IPS-18a (cell line): ENCODE measurements at regions not wholly inside any gene's neighbourhood (a gene's known extent, or its start where the extent isn't known, plus 50 kb on each side); places are given as distances from the start of the nearest gene placed in this dataset.

Source experiments
- H3K27ac ChIP-seq: one replicate; pipeline ENCODE4 v1.5.1; 2013; ENCODE audit warnings: low read length
- H3K27me3 ChIP-seq: one replicate; pipeline ENCODE4 v1.6.1; 2013; ENCODE audit warnings: mild to moderate bottlenecking, low read length; ENCODE audit not compliant: control insufficient read depth, insufficient read depth
- H3K36me3 ChIP-seq: one replicate; pipeline ENCODE4 v1.6.1; 2013; ENCODE audit warnings: low read depth, low read length; ENCODE audit not compliant: control insufficient read depth
- H3K4me1 ChIP-seq: one replicate; pipeline ENCODE4 v1.6.1; 2013; ENCODE audit warnings: low read depth, low read length; ENCODE audit not compliant: control insufficient read depth
- H3K4me3 ChIP-seq: one replicate; pipeline ENCODE4 v1.5.1; 2013; ENCODE audit warnings: low read length
- H3K9ac ChIP-seq: one replicate; pipeline ENCODE4 v1.6.1; 2013; ENCODE audit warnings: mild to moderate bottlenecking, low read length, moderate library complexity
- H3K9me3 ChIP-seq: one replicate; pipeline ENCODE4 v1.6.1; 2013; ENCODE audit warnings: low read depth, low read length; ENCODE audit not compliant: control insufficient read depth

DNA sequence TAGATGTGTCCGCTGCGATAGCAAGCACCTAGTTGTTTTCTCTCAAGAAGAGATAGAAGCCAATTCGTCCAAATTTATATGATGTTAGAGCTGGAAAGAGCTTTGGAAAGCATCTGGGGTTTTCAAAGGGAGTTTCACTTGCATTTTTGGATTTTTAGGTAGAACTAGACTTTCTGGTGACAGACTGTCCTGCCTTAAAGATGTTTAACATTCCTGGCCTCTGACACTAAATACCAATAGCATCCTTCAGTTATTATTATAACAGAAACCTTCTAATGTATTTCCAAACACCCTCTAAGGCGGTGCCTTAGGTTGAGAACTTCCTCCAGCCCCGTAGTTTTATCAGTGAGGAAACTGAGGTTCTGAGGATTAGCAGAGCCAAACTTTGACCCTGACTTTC, 305.3 kb downstream of the SATB1 start:
- Histone ChIP-seq H3K9me3 (no peaks in the 10 kb centered on the region), H3K27ac (no peak overlapping the region), H3K27me3 (no peaks in the 10 kb centered on the region), H3K4me3 (no peak overlapping the region), H3K36me3 (no peaks in the 10 kb centered on the region), H3K4me1 (no peaks in the 10 kb centered on the region), H3K9ac (no peak overlapping the region)

DNA sequence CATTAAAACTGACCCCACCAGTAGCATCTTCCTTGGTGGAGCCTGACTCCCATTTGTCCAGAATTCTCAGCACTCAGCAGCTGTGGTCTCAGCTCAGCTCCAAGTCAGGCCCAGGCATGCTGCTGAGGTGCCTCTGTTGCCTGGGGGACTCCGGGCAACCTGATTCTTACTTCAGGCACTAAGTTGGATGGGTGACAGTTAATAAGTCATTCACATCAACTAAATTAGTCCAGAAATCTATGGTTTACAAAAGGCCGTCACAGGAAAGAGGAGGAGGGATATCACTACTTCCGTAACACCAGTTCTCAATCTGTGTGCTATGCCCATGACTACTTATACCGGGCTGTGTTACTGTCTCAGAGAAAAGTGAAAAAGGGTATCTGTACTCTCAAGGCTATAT, 310.2 kb downstream of the SATB1 start:
- Histone ChIP-seq H3K9ac (no peak overlapping the region), H3K4me1 (no peaks in the 10 kb centered on the region), H3K27me3 (no peaks in the 10 kb centered on the region), H3K27ac (no peak overlapping the region), H3K4me3 (no peak overlapping the region), H3K36me3 (no peaks in the 10 kb centered on the region), H3K9me3 (no peaks in the 10 kb centered on the region)

DNA sequence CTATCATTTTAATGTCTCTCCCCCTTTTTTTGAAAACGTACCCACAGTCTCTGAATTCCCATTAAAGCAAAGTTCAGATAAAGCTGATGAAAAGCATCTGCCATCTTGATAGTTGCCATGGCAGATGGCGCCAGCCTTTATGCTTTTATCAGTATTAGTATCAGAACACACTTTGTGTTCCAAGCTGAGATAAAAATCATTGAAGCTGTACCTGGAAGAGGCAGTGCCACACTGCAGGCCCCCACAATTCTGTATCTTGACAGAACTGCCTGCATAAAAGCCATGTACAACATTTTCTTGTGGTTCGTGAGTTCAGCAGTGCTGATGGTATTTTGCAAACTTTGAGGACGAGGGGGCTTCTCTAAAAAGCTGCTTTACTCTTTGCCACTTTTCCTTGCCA, 311.7 kb downstream of the SATB1 start:
- H3K9me3 ChIP-seq, result no peaks in the 10 kb centered on the region
- no peaks in the 10 kb centered on the region for H3K27me3 ChIP-seq
- H3K4me3 ChIP-seq, result no peak overlapping the region
- H3K4me1 ChIP-seq, result no peaks in the 10 kb centered on the region
- no peak overlapping the region for H3K9ac ChIP-seq
- no peaks in the 10 kb centered on the region for H3K36me3 ChIP-seq
- H3K27ac ChIP-seq, result no peak overlapping the region

DNA sequence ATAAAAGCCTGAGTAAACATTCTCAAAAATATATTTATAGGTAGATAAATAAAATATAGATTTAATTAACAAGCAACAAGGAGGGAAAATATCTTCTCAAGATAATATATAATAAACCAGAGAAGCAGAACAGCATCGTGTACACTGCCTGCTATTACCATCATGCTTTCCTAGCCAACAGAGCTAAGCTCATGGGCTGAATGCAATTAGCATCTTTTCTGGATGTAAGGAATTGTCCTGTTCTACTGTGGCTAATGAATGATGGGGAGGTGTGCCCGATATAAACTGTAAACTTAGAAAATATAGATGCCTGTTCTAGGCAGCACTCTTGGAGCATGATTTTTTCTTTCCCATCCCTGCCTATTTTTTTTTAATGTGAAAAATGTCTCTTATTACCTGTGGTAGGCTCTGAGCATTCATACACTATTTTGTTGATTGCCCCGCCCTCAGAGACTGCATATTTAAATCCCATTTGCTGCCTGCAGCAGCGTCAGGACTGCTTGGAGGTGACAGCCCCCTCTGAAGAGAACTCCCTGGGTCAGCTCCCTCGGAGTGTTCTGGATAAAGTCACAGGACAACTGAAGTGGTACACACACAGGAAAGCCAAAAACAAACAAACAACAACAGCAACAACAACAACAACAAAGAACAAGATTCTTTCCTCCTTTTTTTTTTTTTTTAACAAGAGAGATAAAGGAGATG, 312.3 kb downstream of the SATB1 start:
- Histone ChIP-seq H3K9me3 (no peaks in the 10 kb centered on the region), H3K9ac (no peak overlapping the region), H3K4me3 (no peak overlapping the region), H3K27ac (no peak overlapping the region), H3K4me1 (no peaks in the 10 kb centered on the region), H3K36me3 (no peaks in the 10 kb centered on the region), H3K27me3 (no peaks in the 10 kb centered on the region)

DNA sequence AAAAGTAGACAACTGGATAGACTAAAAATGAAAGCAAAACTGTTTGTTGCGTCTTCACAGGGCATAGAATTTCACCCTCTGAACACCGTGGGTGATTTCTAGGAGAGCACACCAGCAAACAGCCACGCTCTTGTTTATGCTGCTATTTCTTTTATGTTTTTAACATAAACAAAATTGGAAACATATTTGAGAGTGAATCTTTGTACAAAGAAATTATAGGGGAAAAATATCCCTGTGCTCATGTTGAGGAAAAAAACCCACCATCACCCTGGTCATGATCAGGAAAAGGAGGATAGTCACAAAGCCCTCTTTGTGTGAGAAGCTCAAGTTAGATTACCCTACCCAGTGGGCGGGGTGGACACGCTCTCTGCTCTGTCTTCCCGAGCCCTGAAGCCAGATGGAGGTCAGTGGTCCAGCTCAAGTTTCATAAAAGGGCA, 313.3 kb downstream of the SATB1 start:
- Histone ChIP-seq H3K4me3 (no peak overlapping the region), H3K9me3 (no peaks in the 10 kb centered on the region), H3K9ac (no peak overlapping the region), H3K27me3 (no peaks in the 10 kb centered on the region), H3K4me1 (no peaks in the 10 kb centered on the region), H3K36me3 (no peaks in the 10 kb centered on the region), H3K27ac (no peak overlapping the region)

DNA sequence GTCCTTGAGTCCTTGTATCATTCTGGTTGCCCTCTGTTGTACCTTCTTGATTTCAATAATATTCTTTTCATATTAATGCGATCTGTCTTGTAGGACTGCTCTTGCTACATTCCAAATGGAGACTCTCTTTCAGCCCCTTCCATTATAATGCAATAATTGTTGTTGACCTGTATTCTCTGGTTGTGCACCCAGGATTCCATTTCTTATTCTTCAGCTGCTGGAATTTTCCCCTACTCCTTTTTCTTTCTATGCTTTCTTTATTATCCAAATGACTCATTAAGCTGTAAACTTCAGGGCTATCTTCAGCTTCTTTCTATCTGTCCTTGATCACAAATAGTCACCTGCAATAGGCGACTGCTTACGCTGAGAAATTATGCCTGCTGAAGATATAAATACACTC, 321.5 kb downstream of the SATB1 start:
- Histone ChIP-seq H3K36me3 (no peaks in the 10 kb centered on the region), H3K4me3 (no peak overlapping the region), H3K27me3 (no peaks in the 10 kb centered on the region), H3K4me1 (peaks cover 7% of the 10 kb centered on the region), H3K9ac (no peak overlapping the region), H3K27ac (no peak overlapping the region), H3K9me3 (no peaks in the 10 kb centered on the region)

DNA sequence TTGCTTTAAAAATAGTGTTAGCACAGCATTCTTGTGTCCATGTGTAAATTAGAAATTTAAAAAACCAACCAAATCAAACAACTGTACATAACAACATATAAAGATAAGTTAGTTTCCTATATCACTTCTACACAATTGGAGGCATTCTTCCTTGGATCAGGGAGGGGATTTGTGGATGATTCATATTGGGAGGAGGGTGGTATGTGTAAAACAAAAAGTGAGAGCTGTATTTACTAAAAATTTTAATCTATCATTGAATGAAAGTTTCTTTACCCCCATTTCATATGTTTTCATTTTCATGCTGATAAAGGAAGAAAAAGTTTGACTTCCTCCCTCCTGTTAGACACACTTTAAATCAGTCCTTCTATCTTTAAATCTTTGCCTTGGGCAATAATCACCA, 325.0 kb downstream of the SATB1 start:
- no peak overlapping the region for H3K9ac ChIP-seq
- no peaks in the 10 kb centered on the region for H3K27me3 ChIP-seq
- H3K4me1 ChIP-seq, result peaks cover 7% of the 10 kb centered on the region
- H3K27ac ChIP-seq, result no peak overlapping the region
- no peaks in the 10 kb centered on the region for H3K9me3 ChIP-seq
- no peak overlapping the region for H3K4me3 ChIP-seq
- H3K36me3 ChIP-seq, result no peaks in the 10 kb centered on the region

DNA sequence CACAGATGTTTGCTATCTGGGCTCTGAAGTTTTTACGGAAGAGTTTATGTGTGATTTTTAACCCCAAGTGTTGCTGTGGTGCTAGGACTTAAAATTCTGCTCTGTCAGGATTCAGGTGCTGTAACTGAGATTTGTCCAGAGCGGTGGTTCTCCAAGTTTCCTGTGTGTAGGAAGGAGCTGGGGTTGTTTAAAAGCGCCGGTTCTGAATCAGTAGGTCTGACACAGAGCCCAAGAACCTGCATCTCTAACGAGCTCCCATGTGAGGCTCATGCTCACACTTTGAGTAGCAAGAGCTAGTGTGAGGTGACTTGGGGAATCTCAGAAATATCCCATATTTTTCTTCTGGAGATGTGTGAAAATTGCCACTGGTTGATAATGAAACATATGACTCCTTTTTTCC, 325.5 kb downstream of the SATB1 start:
- Histone ChIP-seq H3K27me3 (no peaks in the 10 kb centered on the region), H3K9ac (no peak overlapping the region), H3K9me3 (no peaks in the 10 kb centered on the region), H3K27ac (no peak overlapping the region), H3K4me3 (no peak overlapping the region), H3K4me1 (peaks cover 7% of the 10 kb centered on the region), H3K36me3 (no peaks in the 10 kb centered on the region)

DNA sequence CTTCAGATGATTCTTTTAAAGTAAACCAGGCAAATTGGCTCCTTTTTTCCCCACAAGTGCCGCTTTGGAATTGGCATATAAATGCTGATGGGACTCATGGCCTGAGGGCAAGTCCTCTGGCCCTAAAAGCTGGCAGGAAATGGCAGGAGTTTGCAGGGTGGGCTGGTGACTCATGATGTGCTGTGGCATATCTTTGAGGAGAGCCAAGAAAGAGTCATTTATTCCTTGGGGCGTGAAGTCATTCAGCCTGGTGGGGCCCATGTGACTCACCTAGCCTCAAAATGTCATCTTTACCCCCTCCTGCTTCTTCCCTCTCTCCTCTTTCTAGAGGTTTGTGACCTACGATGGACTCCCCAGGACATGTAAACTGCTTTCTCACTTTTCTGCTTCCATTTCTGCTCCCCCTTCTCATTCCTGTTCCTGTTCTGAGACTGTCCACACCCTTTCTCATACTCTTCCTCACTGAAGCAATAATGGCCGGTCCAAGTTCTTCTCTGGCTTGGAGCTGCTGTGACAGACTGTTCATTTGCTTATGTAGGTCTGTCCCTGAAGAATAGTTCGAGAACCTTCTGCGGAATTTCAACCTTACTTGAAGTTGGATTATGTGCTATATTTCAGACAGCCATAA, 326.1 kb downstream of the SATB1 start:
- H3K9me3 ChIP-seq, result no peaks in the 10 kb centered on the region
- H3K27me3 ChIP-seq, result no peaks in the 10 kb centered on the region
- no peaks in the 10 kb centered on the region for H3K36me3 ChIP-seq
- H3K4me3 ChIP-seq, result no peak overlapping the region
- peaks cover 7% of the 10 kb centered on the region for H3K4me1 ChIP-seq
- H3K27ac ChIP-seq, result no peak overlapping the region
- H3K9ac ChIP-seq, result no peak overlapping the region

DNA sequence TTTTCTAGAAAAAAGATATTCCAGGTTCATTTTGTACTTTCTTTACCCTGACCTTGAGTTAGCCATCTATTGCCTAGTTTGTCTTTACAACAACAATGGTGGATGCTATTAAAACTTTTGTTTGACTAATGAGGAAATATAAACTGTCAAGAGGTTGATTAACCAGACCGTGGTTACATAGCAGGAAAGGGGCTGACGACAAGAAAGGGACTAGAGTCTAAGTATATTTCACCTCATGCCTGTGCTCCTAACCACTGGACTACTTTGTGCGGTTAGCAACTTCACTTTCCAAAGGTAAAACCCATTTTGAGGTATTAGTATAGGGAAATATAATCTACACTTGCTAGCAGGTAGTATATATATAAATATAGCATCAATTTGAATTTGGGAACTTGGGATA, 327.1 kb downstream of the SATB1 start:
- H3K27me3 ChIP-seq, result no peaks in the 10 kb centered on the region
- no peak overlapping the region for H3K9ac ChIP-seq
- no peaks in the 10 kb centered on the region for H3K36me3 ChIP-seq
- H3K27ac ChIP-seq, result no peak overlapping the region
- H3K4me3 ChIP-seq, result no peak overlapping the region
- H3K9me3 ChIP-seq, result no peaks in the 10 kb centered on the region
- no peaks in the 10 kb centered on the region for H3K4me1 ChIP-seq

DNA sequence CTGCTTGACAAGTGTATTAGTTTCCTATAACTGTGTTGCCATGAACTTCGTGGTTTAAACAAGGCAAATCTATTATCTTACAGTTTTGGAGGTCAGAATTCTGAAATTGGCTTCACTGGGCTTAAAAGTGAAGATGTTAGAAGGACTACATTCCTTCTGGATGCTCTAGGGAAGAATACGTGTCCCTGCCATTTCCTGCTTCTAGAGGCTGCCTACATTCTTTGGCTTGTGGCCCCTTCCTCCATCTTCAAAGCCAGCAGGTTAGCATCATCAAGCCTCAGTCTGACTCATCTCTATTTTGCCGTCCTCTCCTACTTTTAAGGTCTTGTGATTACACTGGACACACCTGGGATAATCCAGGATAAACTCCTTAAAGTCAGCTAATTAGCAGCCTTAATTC, 327.7 kb downstream of the SATB1 start:
- Histone ChIP-seq H3K4me1 (no peaks in the 10 kb centered on the region), H3K4me3 (no peak overlapping the region), H3K9ac (no peak overlapping the region), H3K27ac (no peak overlapping the region), H3K27me3 (no peaks in the 10 kb centered on the region), H3K9me3 (no peaks in the 10 kb centered on the region), H3K36me3 (no peaks in the 10 kb centered on the region)

DNA sequence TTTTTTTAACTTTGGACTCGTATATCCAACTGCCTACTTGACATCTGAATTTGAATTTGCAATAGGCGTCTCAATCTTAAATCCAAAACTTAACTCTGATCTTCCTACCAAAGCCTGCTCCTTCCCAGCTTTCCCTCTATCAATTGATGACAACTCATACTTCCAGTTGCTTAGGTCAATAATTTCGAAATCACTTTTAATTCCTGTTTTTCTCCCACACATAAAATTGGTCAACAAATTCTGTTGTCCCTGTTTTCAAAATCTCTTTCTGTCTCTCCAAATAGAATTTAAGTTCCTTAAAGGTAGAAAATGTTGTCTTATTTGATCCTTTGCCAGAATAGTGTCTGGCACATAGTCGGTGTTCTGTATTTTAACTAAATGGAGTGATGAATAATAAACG, 332.4 kb downstream of the SATB1 start:
- Histone ChIP-seq H3K4me3 (no peak overlapping the region), H3K36me3 (no peaks in the 10 kb centered on the region)

More for the DNA sequence above, 332.4 kb downstream of the SATB1 start:
- H3K27ac ChIP-seq, result no peak overlapping the region
- H3K4me1 ChIP-seq, result no peaks in the 10 kb centered on the region
- no peak overlapping the region for H3K9ac ChIP-seq
- no peaks in the 10 kb centered on the region for H3K9me3 ChIP-seq
- H3K27me3 ChIP-seq, result no peaks in the 10 kb centered on the region
